OCI-LY3 (cell line): ENCODE measurements at regions not wholly inside any gene's neighbourhood (a gene's known extent, or its start where the extent isn't known, plus 50 kb on each side); places are given as distances from the start of the nearest gene placed in this dataset.

Source experiments
- H2AFZ ChIP-seq: fragments of 200-600, 300-600 bp; shearing (Covaris generic); 2 replicates; pipeline ENCODE4 v1.6.0; 2014; ENCODE audit warnings: antibody characterized with exemption, low read depth, low read length
- H3K27ac ChIP-seq: fragments of 200-600, 300-600 bp; sonication (generic); 2 replicates; pipeline ENCODE4 v1.5.1; 2014; ENCODE audit warnings: mild to moderate bottlenecking, low read length, moderate library complexity, mixed read lengths
- H3K27me3 ChIP-seq: fragments of 200-600, 300-600 bp; sonication (generic); 2 replicates; pipeline ENCODE4 v1.6.1; 2014; ENCODE audit warnings: low read depth, low read length, mixed read lengths
- H3K36me3 ChIP-seq: fragments of 200-600, 300-600 bp; sonication (generic); replicated peaks from 2 replicates; pipeline ENCODE3; 2014; ENCODE audit warnings: low read depth, low read length, mixed read lengths
- H3K4me1 ChIP-seq: fragments of 300-600, 200-600 bp; sonication (generic); 2 replicates; pipeline ENCODE4 v1.6.1; 2014; ENCODE audit warnings: low read length, mixed read lengths
- H3K4me2 ChIP-seq: fragments of 200-600, 300-600 bp; sonication (generic); 2 replicates; pipeline ENCODE4 v1.6.1; 2014; ENCODE audit warnings: low read length, mixed read lengths
- H3K4me3 ChIP-seq: fragments of 300-600, 200-600 bp; sonication (generic); 2 replicates; pipeline ENCODE4 v1.5.1; 2014; ENCODE audit warnings: antibody characterized with exemption, mild to moderate bottlenecking, low read length, moderate library complexity
- H3K79me2 ChIP-seq: fragments of 300-600, 200-600 bp; shearing (Covaris generic); 2 replicates; pipeline ENCODE4 v1.6.1; 2014; ENCODE audit warnings: mild to moderate bottlenecking, low read length, mixed read lengths
- H3K9ac ChIP-seq: fragments of 300-600, 200-600 bp; shearing (Covaris generic); 2 replicates; pipeline ENCODE4 v1.6.0; 2014; ENCODE audit warnings: mild to moderate bottlenecking, low read length, moderate library complexity
- H3K9me3 ChIP-seq: fragments of 200-600, 300-600 bp; shearing (Covaris generic); 2 replicates; pipeline ENCODE4 v1.6.1; 2014; ENCODE audit warnings: low read length, mixed read lengths; ENCODE audit not compliant: insufficient read depth
- H4K20me1 ChIP-seq: fragments of 200-600, 300-600 bp; sonication (generic); 2 replicates; pipeline ENCODE4 v1.6.1; 2016; ENCODE audit warnings: low read length, mixed read lengths; ENCODE audit not compliant: insufficient read depth
- CTCF ChIP-seq: fragments of 200-600, 300-600 bp; sonication (generic); IDR thresholded peaks from 2 replicates; pipeline ENCODE4 v1.5.1; 2014; ENCODE audit warnings: antibody characterized with exemption, low read length, low read depth
- EZH2phosphoT487 ChIP-seq: fragments of 200-600 bp; shearing (Covaris generic); IDR thresholded peaks from 2 replicates; pipeline ENCODE4 v1.6.1; 2018; ENCODE audit warnings: antibody characterized with exemption, mixed run types, low read depth

GRCh38 chr5:89628876-89629635 lies 746.1 kb upstream of the MEF2C start:
- Histone ChIP-seq H3K79me2 (no peaks in the 10 kb centered on the region), H3K27ac (no peak overlapping the region), H3K4me3 (no peak overlapping the region), H3K4me1 (no peaks in the 10 kb centered on the region), H3K9ac (no peak overlapping the region), H3K36me3 (no peaks in the 10 kb centered on the region), H4K20me1 (no peaks in the 10 kb centered on the region), H3K27me3 (no peaks in the 10 kb centered on the region), H3K9me3 (no peaks in the 10 kb centered on the region), H3K4me2 (no peak overlapping the region), H2AFZ (no peak overlapping the region)
- TF ChIP-seq EZH2phosphoT487 (no peak), CTCF (no peak)

GRCh38 chr5:89615839-89616518 lies 733.0 kb upstream of the MEF2C start:
- no peaks in the 10 kb centered on the region for H3K36me3 ChIP-seq
- no peak overlapping the region for H3K9ac ChIP-seq

GRCh38 chr5:89613222-89613956 lies 730.4 kb upstream of the MEF2C start:
- no peak overlapping the region for H2AFZ ChIP-seq
- no peaks in the 10 kb centered on the region for H3K27me3 ChIP-seq
- H3K9me3 ChIP-seq, result no peaks in the 10 kb centered on the region
- no peaks in the 10 kb centered on the region for H4K20me1 ChIP-seq
- H3K4me1 ChIP-seq, result peaks cover 6% of the 10 kb centered on the region; the same call in 1 of the 2 replicates
- H3K9ac ChIP-seq, result no peak overlapping the region
- H3K4me3 ChIP-seq, result no peak overlapping the region
- H3K36me3 ChIP-seq, result no peaks in the 10 kb centered on the region
- H3K27ac ChIP-seq, result no peak overlapping the region
- no peaks in the 10 kb centered on the region for H3K79me2 ChIP-seq
- TF ChIP-seq EZH2phosphoT487 (no peak), CTCF (no peak)
- H3K4me2 ChIP-seq, result no peak overlapping the region

More at GRCh38 chr5:89615839-89616518, 733.0 kb upstream of the MEF2C start:
- Histone ChIP-seq H3K4me2 (no peak overlapping the region), H4K20me1 (no peaks in the 10 kb centered on the region), H3K4me1 (peaks cover 6% of the 10 kb centered on the region; the same call in 1 of the 2 replicates), H3K27ac (no peak overlapping the region), H2AFZ (no peak overlapping the region), H3K4me3 (no peak overlapping the region), H3K79me2 (no peaks in the 10 kb centered on the region), H3K9me3 (no peaks in the 10 kb centered on the region), H3K27me3 (no peaks in the 10 kb centered on the region)
- TF ChIP-seq CTCF, result no peak
- no peak for TF ChIP-seq EZH2phosphoT487
